RWPE2 (cell line): ENCODE measurements at regions not wholly inside any gene's neighbourhood (a gene's known extent, or its start where the extent isn't known, plus 50 kb on each side); places are given as distances from the start of the nearest gene placed in this dataset.

Source experiments
- ATAC-seq: fragments of 200-7000 bp; cut with Tn5 transposase; 3 replicates; pipeline ENCODE4 v1.9.1; 2021; ENCODE audit warnings: low read depth
- DNase-seq: peaks from one replicate; pipeline ENCODE4 v3.0.0-alpha.2; 2020; ENCODE audit warnings: low spot score
- H3K27ac ChIP-seq: fragments of 450-650 bp; 2 replicates; pipeline ENCODE4 v1.5.1; 2017; ENCODE audit warnings: mild to moderate bottlenecking; ENCODE audit not compliant: poor library complexity, severe bottlenecking
- H3K27me3 ChIP-seq: fragments of 250-450 bp; sonication (Bioruptor Pico); 2 replicates; pipeline ENCODE4 v1.5.1; 2021; ENCODE audit warnings: mild to moderate bottlenecking, moderate library complexity; ENCODE audit not compliant: insufficient read depth, poor library complexity, severe bottlenecking
- H3K36me3 ChIP-seq: fragments of 250-450 bp; sonication (Bioruptor Pico); 2 replicates; pipeline ENCODE4 v1.5.1; 2020; ENCODE audit warnings: low read depth, mild to moderate bottlenecking, moderate library complexity
- H3K4me1 ChIP-seq: fragments of 250-450 bp; sonication (Bioruptor Pico); 2 replicates; pipeline ENCODE4 v1.5.1; 2021; ENCODE audit warnings: mild to moderate bottlenecking, moderate library complexity; ENCODE audit not compliant: insufficient read depth, poor library complexity, severe bottlenecking
- H3K4me3 ChIP-seq: fragments of 250-450 bp; sonication (Bioruptor Pico); 2 replicates; pipeline ENCODE4 v1.5.1; 2021; ENCODE audit warnings: mild to moderate bottlenecking, moderate library complexity; ENCODE audit not compliant: severe bottlenecking
- H3K9me3 ChIP-seq: fragments of 250-450 bp; sonication (Bioruptor Pico); 2 replicates; pipeline ENCODE4 v1.5.1; 2021; ENCODE audit warnings: mild to moderate bottlenecking, moderate library complexity; ENCODE audit not compliant: severe bottlenecking
- CTCF ChIP-seq: fragments of 450-650 bp; IDR thresholded peaks from one replicate; pipeline ENCODE4 v1.5.1; 2017; ENCODE audit warnings: mild to moderate bottlenecking, moderate library complexity; ENCODE audit not compliant: poor library complexity, severe bottlenecking

GRCh38 chr11:69364921-69365320, 71.0 kb downstream of the MYEOV start:
- H3K27ac ChIP-seq = no peak overlapping the region
- DNase-seq (no peak), ATAC-seq (no peak)
- H3K27me3 ChIP-seq = no peaks in the 10 kb centered on the region
- H3K4me1 ChIP-seq = peaks cover 15% of the 10 kb centered on the region
- H3K9me3 ChIP-seq = peaks cover 2% of the 10 kb centered on the region
- no peak overlapping the region for H3K4me3 ChIP-seq
- H3K36me3 ChIP-seq = no peaks in the 10 kb centered on the region; the same call in 1 of the 2 replicates
- TF ChIP-seq CTCF = no peak

GRCh38 chr11:69365558-69365957, 71.6 kb downstream of the MYEOV start:
- Histone ChIP-seq H3K27me3 (no peaks in the 10 kb centered on the region), H3K27ac (no peak overlapping the region), H3K4me3 (no peak overlapping the region), H3K36me3 (no peaks in the 10 kb centered on the region; the same call in 1 of the 2 replicates), H3K4me1 (peaks cover 15% of the 10 kb centered on the region), H3K9me3 (peaks cover 2% of the 10 kb centered on the region)
- DNase-seq (no peak), ATAC-seq (no peak)
- TF ChIP-seq CTCF = no peak

- Histone ChIP-seq H3K4me3 (no peak overlapping the region), H3K36me3 (no peaks in the 10 kb centered on the region; the same call in 1 of the 2 replicates), H3K9me3 (peaks cover 2% of the 10 kb centered on the region), H3K27ac (no peak overlapping the region), H3K4me1 (peaks cover 15% of the 10 kb centered on the region), H3K27me3 (no peaks in the 10 kb centered on the region)
- ATAC-seq (no peak), DNase-seq (no peak)
- no peak for TF ChIP-seq CTCF
Measured at GRCh38 chr11:69366591-69366990, 72.6 kb downstream of the MYEOV start.

GRCh38 chr11:69367211-69367964, 73.4 kb downstream of the MYEOV start:
- Histone ChIP-seq H3K9me3 (peaks cover 2% of the 10 kb centered on the region), H3K36me3 (no peaks in the 10 kb centered on the region; the same call in 1 of the 2 replicates), H3K27ac (peak overlapping the region; percentile 49), H3K27me3 (no peaks in the 10 kb centered on the region), H3K4me1 (peaks cover 15% of the 10 kb centered on the region), H3K4me3 (no peak overlapping the region)
- ATAC-seq (no peak), DNase-seq (no peak)
- no peak for TF ChIP-seq CTCF
